Smooth muscle cell (in vitro differentiated cells): ENCODE measurements at regions not wholly inside any gene's neighbourhood (a gene's known extent, or its start where the extent isn't known, plus 50 kb on each side); places are given as distances from the start of the nearest gene placed in this dataset.

Experiments used
- DNase-seq: peaks from one replicate; lab custom pipeline; 2025; ENCODE audit not compliant: unreplicated experiment; lab: John Stamatoyannopoulos, UW
- H2AFZ ChIP-seq: fragments of 200-600 bp; sonication (generic); 2 replicates; pipeline ENCODE4 v1.6.0; 2016; ENCODE audit warnings: antibody characterized with exemption, low read depth, mild to moderate bottlenecking
- H3F3A ChIP-seq: fragments of 200-600 bp; sonication (generic); 2 replicates; pipeline ENCODE4 v1.6.0; 2017; ENCODE audit warnings: antibody characterized with exemption, low read depth
- H3K27ac ChIP-seq: fragments of 200-600 bp; sonication (generic); 2 replicates; pipeline ENCODE4 v1.5.1; 2016; ENCODE audit warnings: low read depth, mild to moderate bottlenecking
- H3K27me3 ChIP-seq: fragments of 200-600 bp; sonication (generic); 2 replicates; pipeline ENCODE4 v1.6.1; 2016; ENCODE audit warnings: low read depth, mild to moderate bottlenecking
- H3K36me3 ChIP-seq: fragments of 200-600 bp; sonication (generic); 2 replicates; pipeline ENCODE4 v1.5.1; 2016; ENCODE audit warnings: low read depth
- H3K4me1 ChIP-seq: fragments of 200-600 bp; sonication (generic); 2 replicates; pipeline ENCODE4 v1.5.1; 2016; ENCODE audit warnings: low read depth
- H3K4me2 ChIP-seq: fragments of 200-600 bp; sonication (generic); 2 replicates; pipeline ENCODE4 v1.6.0; 2016; ENCODE audit warnings: mild to moderate bottlenecking
- H3K4me3 ChIP-seq: fragments of 200-600 bp; sonication (generic); 2 replicates; pipeline ENCODE4 v1.5.1; 2016; ENCODE audit warnings: mild to moderate bottlenecking
- H3K79me2 ChIP-seq: fragments of 200-600 bp; sonication (generic); 2 replicates; pipeline ENCODE4 v1.6.0; 2016; ENCODE audit warnings: low read depth, mild to moderate bottlenecking
- H3K9ac ChIP-seq: fragments of 200-600 bp; sonication (generic); 2 replicates; pipeline ENCODE4 v1.6.0; 2016; ENCODE audit warnings: low read depth
- H3K9me3 ChIP-seq: fragments of 200-600 bp; sonication (generic); replicated peaks from 2 replicates; pipeline ENCODE4 v1.5.1; 2016; ENCODE audit warnings: low read depth
- H4K20me1 ChIP-seq: fragments of 200-600 bp; sonication (generic); 2 replicates; pipeline ENCODE4 v1.6.0; 2016; ENCODE audit warnings: low read depth
- WGBS: methylation state at CpG from one replicate; pipeline ENCODE4 v1.1.7; 2016; ENCODE audit warnings: low lambda C conversion rate; 5-methylcytosine and 5-hydroxymethylcytosine counted together
- TF ChIP-seq, protein P1 (sequence below): fragments of 200-600 bp; sonication (generic); IDR thresholded peaks from 2 replicates; pipeline ENCODE4 v1.5.1; 2017; ENCODE audit warnings: borderline replicate concordance, mild to moderate bottlenecking, antibody characterized with exemption; ENCODE audit not compliant: insufficient read depth, poor library complexity, severe bottlenecking

DNA sequence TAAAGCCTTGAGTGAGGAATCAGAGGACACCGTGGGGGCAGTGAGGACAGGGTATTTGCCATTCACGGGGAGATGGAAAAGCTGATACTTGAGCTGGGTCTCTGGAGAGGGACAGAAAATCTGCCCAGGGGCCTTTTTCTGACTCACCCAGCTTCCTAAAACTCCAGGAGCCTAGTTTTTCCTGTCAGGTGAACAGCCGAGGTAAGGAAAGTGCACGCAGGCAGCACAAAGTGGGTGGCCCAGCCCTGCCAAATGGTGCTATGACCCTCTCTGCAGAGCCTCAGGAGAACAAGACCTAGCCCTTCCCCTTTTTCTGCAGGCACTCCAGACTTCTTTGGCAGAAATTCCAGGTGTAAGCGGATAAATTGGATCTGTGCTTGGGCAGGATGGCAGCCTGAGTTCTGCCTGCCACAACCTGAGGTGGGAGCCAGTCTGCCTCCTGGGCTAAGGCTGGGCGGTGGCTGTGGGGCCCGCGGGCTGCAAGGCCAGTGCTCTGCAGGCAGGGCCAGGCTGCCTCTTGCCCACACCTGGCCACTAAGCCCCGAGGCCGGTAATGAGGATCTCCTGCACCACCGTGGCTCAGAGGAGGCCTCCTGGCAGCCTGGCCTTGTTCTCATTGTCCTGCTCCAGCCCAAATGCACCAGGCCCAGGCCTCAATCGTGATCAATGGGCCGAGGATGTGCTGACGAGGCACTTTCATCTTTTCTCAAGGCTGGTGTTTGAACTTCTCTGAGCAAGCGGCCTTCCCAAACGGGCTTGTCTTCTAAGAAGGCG lies 72.9 kb upstream of the LMO1 start:
- H3K4me1 ChIP-seq: peaks cover 19% of the 10 kb centered on the region
- H4K20me1 ChIP-seq: no peaks in the 10 kb centered on the region
- H2AFZ ChIP-seq: no peak overlapping the region
- H3K9ac ChIP-seq: no peak overlapping the region
- no peaks in the 10 kb centered on the region for H3K79me2 ChIP-seq
- H3K27ac ChIP-seq: no peak overlapping the region
- H3K36me3 ChIP-seq: no peaks in the 10 kb centered on the region
- no peaks in the 10 kb centered on the region for H3F3A ChIP-seq
- H3K27me3 ChIP-seq: no peaks in the 10 kb centered on the region
- no peak for DNase-seq
- 75% methylated on average over 17 of the region's 17 CpGs for WGBS
- no peak overlapping the region for H3K4me3 ChIP-seq
- no peaks in the 10 kb centered on the region for H3K9me3 ChIP-seq
- TF ChIP-seq, protein P1, sequence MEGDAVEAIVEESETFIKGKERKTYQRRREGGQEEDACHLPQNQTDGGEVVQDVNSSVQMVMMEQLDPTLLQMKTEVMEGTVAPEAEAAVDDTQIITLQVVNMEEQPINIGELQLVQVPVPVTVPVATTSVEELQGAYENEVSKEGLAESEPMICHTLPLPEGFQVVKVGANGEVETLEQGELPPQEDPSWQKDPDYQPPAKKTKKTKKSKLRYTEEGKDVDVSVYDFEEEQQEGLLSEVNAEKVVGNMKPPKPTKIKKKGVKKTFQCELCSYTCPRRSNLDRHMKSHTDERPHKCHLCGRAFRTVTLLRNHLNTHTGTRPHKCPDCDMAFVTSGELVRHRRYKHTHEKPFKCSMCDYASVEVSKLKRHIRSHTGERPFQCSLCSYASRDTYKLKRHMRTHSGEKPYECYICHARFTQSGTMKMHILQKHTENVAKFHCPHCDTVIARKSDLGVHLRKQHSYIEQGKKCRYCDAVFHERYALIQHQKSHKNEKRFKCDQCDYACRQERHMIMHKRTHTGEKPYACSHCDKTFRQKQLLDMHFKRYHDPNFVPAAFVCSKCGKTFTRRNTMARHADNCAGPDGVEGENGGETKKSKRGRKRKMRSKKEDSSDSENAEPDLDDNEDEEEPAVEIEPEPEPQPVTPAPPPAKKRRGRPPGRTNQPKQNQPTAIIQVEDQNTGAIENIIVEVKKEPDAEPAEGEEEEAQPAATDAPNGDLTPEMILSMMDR: no peak
- H3K4me2 ChIP-seq: no peak overlapping the region

GRCh38 chr11:8335683-8336082 lies 72.0 kb upstream of the LMO1 start:
- H3K36me3 ChIP-seq: no peaks in the 10 kb centered on the region
- no peak overlapping the region for H3K9ac ChIP-seq
- H3K9me3 ChIP-seq: no peaks in the 10 kb centered on the region
- no peak overlapping the region for H3K27ac ChIP-seq
- H3K79me2 ChIP-seq: no peaks in the 10 kb centered on the region
- 70% methylated on average over 7 of the region's 7 CpGs for WGBS
- H4K20me1 ChIP-seq: no peaks in the 10 kb centered on the region
- H2AFZ ChIP-seq: no peak overlapping the region
- no peaks in the 10 kb centered on the region for H3F3A ChIP-seq
- H3K4me2 ChIP-seq: no peak overlapping the region
- H3K4me1 ChIP-seq: peaks cover 19% of the 10 kb centered on the region
- DNase-seq: no peak
- TF ChIP-seq, protein P1: no peak
- H3K27me3 ChIP-seq: no peaks in the 10 kb centered on the region
- no peak overlapping the region for H3K4me3 ChIP-seq

DNA sequence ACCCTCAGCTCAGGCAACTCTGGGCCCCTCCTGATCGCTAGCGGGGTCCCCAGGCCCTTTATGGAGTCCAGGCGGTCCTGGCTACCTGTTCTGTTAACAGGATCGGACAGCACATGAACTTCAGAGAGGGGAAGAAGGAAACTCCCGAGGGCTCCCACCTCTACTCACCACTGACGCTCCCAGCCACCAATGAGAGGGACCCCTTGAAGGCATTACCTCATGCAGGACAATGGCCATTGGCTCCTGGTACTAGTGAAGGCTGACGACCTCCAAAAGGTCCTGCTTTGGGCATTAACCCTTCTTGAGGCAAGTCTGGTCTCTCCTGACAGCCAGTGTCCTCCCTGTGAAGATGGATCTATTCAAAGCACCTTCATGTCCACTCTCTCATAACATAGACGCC lies 71.5 kb upstream of the LMO1 start:
- H4K20me1 ChIP-seq: no peaks in the 10 kb centered on the region
- H3K9me3 ChIP-seq: no peaks in the 10 kb centered on the region
- no peak overlapping the region for H3K9ac ChIP-seq
- H3F3A ChIP-seq: no peaks in the 10 kb centered on the region
- H3K27me3 ChIP-seq: no peaks in the 10 kb centered on the region
- TF ChIP-seq, protein P1: no peak
- no peak overlapping the region for H3K4me3 ChIP-seq
- DNase-seq: no peak
- no peak overlapping the region for H3K4me2 ChIP-seq
- H3K79me2 ChIP-seq: no peaks in the 10 kb centered on the region
- H3K4me1 ChIP-seq: peaks cover 19% of the 10 kb centered on the region
- no peak overlapping the region for H3K27ac ChIP-seq
- H3K36me3 ChIP-seq: no peaks in the 10 kb centered on the region
- no peak overlapping the region for H2AFZ ChIP-seq
- 87% methylated on average over 8 of the region's 8 CpGs for WGBS
